ENCODE measurements at regions not wholly inside any gene's neighbourhood (a gene's known extent, or its start where the extent isn't known, plus 50 kb on each side); places are given as distances from the start of the nearest gene placed in this dataset.

DNA sequence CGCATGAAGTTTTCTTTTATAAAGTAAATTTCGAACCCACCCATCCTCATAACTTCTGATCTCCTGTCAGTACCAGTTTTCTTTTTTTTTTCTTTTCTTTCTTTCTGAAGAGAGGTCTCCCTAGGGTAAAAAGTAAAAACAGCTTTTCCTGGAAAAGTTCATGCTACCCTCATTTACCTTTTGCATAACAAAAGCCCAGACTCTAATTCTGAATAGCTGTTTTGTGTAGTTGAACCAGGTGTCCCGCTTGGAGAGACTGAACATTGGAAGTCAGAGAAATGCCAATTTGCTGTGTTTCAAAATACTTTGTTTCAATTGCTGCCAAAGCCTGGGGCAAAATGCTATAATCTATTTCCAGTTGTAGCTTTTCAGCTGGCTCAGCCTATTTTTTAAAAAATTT, 113.7 kb upstream of the RUNX1 start:
- no peak for DNase-seq (ENCODE audit: low spot score)

DNA sequence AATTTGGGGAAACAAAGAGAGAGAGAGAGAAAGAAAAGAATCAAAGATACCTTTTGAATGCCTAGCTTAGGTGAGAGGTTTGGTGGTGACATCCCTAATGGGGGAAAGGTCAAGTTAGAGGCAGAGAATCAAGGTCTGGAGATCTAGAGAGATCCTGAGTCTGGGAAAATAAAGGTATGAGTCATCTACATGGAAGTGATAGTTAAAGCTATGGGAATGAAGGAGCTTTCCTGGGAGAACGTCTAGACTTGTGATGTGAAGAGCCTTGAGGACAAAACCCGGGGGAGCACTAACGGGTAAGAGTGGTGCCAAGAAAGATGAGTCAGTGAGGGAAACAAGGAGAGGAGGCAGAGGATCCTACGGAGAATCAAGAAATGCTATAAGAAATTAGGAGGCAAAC, 110.8 kb upstream of the RUNX1 start:
- peak; percentile 69 for DNase-seq (ENCODE audit: low spot score)

GRCh38 chr21:35157374-35157773, 108.3 kb upstream of the RUNX1 start:
- peak; percentile 13 for DNase-seq (ENCODE audit: low spot score)

DNA sequence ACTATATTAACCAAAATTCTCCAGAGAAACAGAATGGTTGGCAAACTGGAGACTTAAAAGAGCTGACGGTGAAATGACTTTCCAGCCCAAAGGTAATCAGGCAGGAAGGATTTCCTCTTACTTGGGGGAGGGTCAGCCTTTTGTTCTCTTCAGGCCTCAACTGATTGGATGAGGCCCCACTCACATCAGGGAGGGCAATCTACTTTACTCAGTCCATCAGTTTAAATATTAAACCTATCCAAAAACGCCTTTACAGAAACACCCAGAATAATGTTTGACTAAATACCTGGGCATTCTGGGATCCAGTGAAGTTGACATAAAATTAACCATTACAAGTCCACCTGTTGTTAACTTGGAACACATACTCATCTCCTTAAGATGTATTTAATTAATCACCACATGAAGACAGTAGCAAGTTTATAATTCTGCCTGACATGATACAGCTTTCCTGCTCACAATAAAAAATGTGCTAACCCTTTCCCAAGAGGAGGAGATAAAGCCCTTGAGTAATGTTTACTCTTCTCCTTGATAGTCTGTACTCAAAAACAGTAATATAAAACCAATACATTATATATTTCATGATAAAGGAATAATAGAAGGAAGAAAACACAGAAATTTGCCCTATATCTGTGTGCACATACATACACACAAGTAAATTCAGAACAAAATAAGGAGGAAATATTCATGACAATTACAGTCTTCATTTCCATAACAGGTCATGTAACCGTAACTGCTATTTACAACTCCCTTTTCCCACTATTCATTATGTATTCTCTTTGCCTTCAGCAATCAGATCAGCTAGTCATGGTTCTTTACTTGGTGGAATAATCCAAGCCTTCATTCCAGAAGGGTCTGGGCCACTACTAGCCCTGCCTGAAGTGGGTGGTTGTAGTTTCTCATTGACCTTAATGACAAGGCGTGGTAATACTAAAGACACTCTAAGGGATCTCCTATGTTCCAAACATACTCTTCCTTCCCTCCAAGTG, 107.5 kb upstream of the RUNX1 start:
- DNase-seq (ENCODE audit: low spot score), result peak; percentile 91

DNA sequence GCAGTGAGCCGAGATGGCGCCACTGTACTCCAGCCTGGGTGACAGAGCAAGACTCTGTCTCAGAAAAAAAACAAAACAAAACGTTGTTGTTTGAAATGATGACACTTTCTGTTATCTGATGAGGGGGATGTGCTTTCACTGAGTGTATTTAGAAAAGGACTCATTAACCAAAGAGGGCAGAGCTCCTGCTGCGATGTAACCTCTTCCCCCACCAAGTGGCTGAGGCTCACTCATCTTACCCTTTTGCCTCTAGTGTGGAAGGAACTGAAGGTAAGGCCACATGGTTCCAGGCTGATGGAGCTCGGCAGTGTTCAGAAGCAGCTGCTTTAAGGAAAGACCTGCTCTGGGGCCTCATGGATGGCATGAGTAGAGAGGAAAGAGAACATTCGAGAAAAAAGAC, 105.7 kb upstream of the RUNX1 start:
- DNase-seq (ENCODE audit: low spot score), result peak; percentile 15

GRCh38 chr21:35153671-35154070, 104.6 kb upstream of the RUNX1 start:
- no peak for DNase-seq (ENCODE audit: low spot score)

GRCh38 chr21:35150562-35151226, 101.6 kb upstream of the RUNX1 start:
- DNase-seq (ENCODE audit: low spot score), result peak; percentile 52

GRCh38 chr21:35149698-35150097, 100.6 kb upstream of the RUNX1 start:
- peak; percentile 76 for DNase-seq (ENCODE audit: low spot score)

- DNase-seq (ENCODE audit: low spot score), result peak; percentile 33
Measured at GRCh38 chr21:35147439-35147838, 98.3 kb upstream of the RUNX1 start.

GRCh38 chr21:35145626-35146233, 96.6 kb upstream of the RUNX1 start:
- DNase-seq (ENCODE audit: low spot score), result no peak

DNA sequence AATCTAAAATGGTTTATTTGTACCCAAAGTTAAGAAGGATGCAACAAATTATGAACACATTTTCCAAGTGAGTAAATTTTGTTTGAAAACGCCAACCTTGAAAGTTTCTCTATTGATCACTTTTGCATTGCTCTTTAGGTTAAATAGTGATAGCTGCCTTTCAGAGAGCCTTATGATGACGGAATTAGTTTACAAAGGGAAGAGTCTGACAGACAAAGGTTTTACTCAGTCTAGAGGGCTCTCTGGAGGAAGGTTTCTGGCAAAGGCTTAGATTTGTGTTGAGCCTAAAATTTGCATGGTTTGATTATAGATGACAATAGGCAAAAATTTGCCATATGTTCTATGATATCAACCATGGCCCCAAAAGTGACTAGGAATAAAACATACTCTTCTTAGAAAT, 95.9 kb upstream of the RUNX1 start:
- DNase-seq (ENCODE audit: low spot score), result no peak

DNA sequence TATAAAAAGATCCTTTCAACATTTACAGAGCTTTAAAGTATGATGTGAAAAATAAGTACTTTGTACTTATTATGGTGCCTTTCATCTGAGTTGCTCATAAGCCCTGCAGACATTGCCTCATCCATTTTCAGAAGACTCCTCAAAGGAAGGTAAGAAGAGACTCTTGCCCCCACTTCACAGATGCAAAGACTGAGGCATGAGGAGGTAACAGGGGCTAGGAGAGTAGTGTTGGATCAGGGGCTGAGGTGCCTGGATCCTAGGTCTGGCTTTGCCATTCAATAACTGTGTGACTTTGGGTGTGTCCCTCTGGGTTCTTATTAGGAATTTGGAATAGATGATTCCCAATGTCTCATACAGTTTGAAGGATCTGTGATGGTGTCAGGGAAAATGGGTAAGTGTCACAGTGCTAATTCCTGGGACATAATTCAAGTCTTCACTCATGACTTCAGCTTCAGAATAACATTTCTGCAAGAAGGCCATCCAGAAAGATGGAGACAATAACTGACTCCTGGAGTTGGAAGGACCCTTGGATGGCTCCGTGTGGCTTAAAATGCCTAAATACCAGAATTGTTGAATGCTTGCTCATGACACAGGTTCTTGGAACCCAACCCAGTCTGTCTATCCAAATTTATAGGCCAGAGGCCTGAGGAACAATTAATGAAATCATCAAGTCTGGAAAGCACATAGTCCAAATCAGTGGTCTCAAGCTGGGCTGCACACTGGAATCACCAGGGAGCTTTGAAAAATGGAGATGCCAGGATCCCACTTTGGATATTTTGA, 93.1 kb upstream of the RUNX1 start:
- no peak for DNase-seq (ENCODE audit: low spot score)

DNA sequence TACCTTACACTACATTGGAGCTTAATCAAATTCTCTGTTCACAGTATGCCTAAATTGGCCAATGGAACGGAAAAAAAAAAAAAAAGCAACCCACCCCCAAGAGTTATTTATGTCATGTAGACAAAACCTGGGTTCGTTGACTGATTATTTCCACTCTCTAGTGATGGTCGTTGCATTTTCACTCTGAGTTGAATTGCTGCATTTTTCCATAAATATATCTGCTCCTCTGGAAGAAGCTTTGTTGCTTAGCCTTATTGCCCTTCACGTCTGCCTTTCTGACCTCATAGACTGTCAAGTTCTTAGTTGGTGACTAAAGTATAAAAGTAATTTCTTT, 90.2 kb upstream of the RUNX1 start:
- DNase-seq (ENCODE audit: low spot score), result no peak

- DNase-seq (ENCODE audit: low spot score), result peak; percentile 94
Measured at GRCh38 chr21:35138665-35139381, 89.7 kb upstream of the RUNX1 start.

GRCh38 chr21:35136586-35137219, 87.6 kb upstream of the RUNX1 start:
- peak; percentile 84 for DNase-seq (ENCODE audit: low spot score)

GRCh38 chr21:35136106-35136505, 87.0 kb upstream of the RUNX1 start:
- no peak for DNase-seq (ENCODE audit: low spot score)

- DNase-seq (ENCODE audit: low spot score), result no peak
Measured at GRCh38 chr21:35135481-35135880, 86.4 kb upstream of the RUNX1 start.

- DNase-seq (ENCODE audit: low spot score), result no peak
Measured at GRCh38 chr21:35134309-35134708, 85.2 kb upstream of the RUNX1 start.

GRCh38 chr21:35128536-35128935, 79.4 kb upstream of the RUNX1 start:
- DNase-seq (ENCODE audit: low spot score), result peak; percentile 58

- DNase-seq (ENCODE audit: low spot score), result peak; percentile 29
Measured at GRCh38 chr21:35127851-35128250, 78.7 kb upstream of the RUNX1 start.

DNA sequence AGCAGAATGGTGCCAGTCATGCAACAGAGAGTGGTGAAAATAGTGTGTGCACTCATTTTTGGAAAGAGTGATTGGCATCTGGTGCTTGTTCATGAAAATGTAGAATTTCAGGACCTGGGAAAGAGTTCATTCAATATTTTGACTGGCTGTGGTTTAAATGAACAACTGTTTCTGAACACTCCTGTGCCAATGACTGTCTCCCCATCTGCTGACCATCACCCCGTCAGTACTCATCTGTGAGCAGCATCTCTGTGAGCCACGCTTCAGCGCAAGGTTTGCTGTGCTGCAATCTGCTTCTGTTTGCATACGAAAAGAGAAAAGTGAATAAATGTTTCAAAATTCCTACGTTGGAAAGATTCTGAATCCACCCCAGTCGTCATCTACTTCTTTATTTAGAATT, 77.9 kb upstream of the RUNX1 start:
- no peak for DNase-seq (ENCODE audit: low spot score)

Data from kidney tubule cell (primary cell).